Stimulated activated effector memory CD8-positive, alpha-beta T cell treated with anti-CD3 and anti-CD28 coated beads, Interleukin-12 subunit alpha, Interleukin-12 subunit beta, amount 100 ng/mL, for 72 hours (primary cell): ENCODE measurements at regions not wholly inside any gene's neighbourhood (a gene's known extent, or its start where the extent isn't known, plus 50 kb on each side); places are given as distances from the start of the nearest gene placed in this dataset.

Experiments used
- ATAC-seq: fragments of 150-1000 bp; cut with Tn5 transposase; 2 replicates; pipeline ENCODE4 v1.10.0; 2021
- DNase-seq, 2 donors: peaks; one replicate each; pipeline ENCODE4 v3.0.0; 2021 to 2022; ENCODE audit warnings: low spot score in 2 of 2
- H3K27ac Mint-ChIP-seq: one replicate; pipeline ENCODE4 v1.8.0; 2022; ENCODE audit warnings: mild to moderate bottlenecking, mixed read lengths
- H3K36me3 Mint-ChIP-seq: one replicate; pipeline ENCODE4 v1.8.0; 2022; ENCODE audit warnings: mild to moderate bottlenecking, mixed read lengths
- H3K4me1 Mint-ChIP-seq: one replicate; pipeline ENCODE4 v1.8.0; 2022; ENCODE audit warnings: mixed read lengths
- H3K4me3 Mint-ChIP-seq: one replicate; pipeline ENCODE4 v1.8.0; 2022; ENCODE audit warnings: mild to moderate bottlenecking, mixed read lengths
- H3K9me3 Mint-ChIP-seq: one replicate; pipeline ENCODE4 v1.8.0; 2022; ENCODE audit warnings: mixed read lengths

DNA sequence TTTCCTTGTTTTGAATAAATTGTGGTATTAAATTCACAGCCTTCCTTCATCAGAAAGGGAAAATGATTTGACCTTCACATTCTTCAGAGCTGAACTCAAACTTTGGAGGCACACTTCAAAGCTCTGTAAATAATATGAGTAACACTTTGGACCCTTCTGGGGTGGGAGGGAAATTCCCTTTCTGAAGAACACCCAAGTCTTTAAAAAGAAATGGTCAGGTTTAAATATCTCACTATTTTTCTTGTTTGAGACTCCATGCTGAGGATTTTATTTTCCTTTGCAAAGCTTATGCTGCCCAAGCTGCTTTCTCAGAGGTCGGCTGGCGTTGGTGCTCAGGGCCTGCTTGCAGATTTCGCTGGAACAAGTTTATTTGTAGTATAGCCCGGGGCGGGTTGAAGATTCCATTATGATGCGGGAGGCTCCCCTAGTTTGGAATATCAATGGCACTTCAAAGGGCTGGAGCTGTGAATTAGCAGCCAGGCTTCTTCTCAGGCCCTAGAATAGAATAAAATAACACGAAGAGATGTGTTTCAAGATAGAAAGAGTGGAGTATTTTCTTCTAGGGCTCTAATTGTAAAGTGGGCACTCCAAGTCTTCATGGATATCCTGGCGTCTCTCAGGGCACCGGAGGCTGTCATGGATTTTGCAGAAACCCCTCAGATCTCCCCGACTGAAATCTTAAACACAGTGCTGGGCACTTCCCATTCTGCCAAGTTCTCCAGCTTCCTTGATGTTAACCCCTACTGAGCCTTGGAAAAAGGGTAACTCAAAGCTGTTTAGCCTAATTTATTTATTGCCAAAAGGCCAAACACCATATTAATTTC is 315.6 kb downstream of the GPAT3 start:
- Mint-ChIP-seq H3K4me3 (no peak overlapping the region), H3K9me3 (no peaks in the 10 kb centered on the region), H3K27ac (no peak overlapping the region), H3K36me3 (no peaks in the 10 kb centered on the region), H3K4me1 (no peaks in the 10 kb centered on the region)
- ATAC-seq (no peak), DNase-seq (no peak)

DNA sequence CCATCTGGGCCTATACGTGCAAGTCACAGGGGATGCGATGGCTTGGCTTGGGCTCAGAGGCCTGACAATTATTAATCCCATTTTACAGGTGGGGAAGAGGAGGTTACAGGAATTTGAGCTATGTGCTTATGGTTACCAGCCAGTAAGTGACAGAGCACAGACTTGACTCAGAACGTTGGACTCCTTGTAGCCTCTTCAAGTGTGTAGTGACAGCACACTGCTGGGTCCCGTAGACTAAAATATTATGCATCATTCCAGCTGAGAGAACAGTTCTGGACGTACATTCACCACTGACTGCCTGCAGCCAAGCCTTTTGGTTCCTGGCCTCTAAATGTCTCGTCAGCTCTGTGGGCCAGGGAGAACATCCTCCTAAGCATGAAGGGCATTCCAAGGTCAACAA is 314.5 kb downstream of the GPAT3 start:
- no peak overlapping the region for H3K27ac Mint-ChIP-seq
- ATAC-seq (no peak), DNase-seq (no peak)

DNA sequence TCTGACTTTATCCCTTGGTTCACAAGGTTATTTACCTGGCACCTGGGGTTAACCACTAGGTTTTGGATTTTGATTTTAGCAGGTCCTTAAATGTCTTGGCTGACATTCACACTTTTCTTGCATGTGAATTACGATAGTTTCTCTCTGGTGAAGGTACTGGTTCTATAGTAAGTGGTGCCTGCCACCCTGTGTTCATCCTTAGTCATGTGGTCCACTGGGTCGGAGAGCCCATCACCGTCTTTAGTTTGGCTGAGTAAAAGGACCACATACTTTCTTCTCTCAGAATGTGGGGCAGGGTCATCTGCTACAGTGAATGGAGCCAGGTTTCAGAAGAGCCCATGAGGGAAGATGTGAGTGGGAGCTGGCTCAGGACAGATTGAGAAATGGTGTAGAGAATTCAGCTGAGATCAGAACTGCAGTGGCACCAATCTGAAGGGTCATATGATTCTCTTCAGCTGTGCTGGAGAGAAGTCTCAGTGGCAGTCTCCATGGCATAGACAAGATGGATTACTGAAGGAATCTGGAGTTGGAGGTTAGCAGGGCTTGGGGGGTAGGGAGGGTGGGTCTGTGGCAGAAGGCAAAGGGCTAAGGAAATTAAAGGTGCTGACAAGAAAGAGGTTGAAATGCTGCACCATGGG is 310.4 kb downstream of the GPAT3 start:
- no peak for DNase-seq
- no peak overlapping the region for H3K4me3 Mint-ChIP-seq
- H3K4me1 Mint-ChIP-seq: no peaks in the 10 kb centered on the region
- H3K36me3 Mint-ChIP-seq: no peaks in the 10 kb centered on the region
- H3K27ac Mint-ChIP-seq: no peak overlapping the region
- H3K9me3 Mint-ChIP-seq: no peaks in the 10 kb centered on the region
- ATAC-seq: no peak

More for the DNA sequence above, 314.5 kb downstream of the GPAT3 start:
- no peak overlapping the region for H3K4me3 Mint-ChIP-seq
- no peaks in the 10 kb centered on the region for H3K9me3 Mint-ChIP-seq
- no peaks in the 10 kb centered on the region for H3K4me1 Mint-ChIP-seq
- no peaks in the 10 kb centered on the region for H3K36me3 Mint-ChIP-seq

DNA sequence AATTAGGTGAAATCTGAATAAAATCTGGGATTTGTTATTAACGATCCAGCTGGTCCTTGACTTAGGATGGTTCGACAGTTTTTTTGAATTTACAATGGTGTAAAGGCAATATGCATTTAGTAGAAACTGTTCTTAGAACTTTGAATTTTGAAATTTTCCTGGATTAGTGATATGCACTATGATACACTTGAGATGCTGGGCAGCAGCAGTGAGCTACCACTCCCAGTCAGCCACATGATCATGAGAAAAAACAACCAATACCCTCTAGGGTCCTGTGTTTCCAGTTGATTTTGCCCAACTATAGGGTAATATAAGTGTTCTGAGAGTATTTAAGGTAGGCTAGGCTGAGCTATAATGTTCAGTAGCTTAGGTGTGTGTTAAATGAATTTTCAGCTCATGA is 303.7 kb downstream of the GPAT3 start:
- Mint-ChIP-seq H3K27ac (no peak overlapping the region), H3K4me1 (no peaks in the 10 kb centered on the region), H3K4me3 (no peak overlapping the region), H3K36me3 (no peaks in the 10 kb centered on the region), H3K9me3 (no peaks in the 10 kb centered on the region)
- no peak for ATAC-seq
- DNase-seq: no peak

DNA sequence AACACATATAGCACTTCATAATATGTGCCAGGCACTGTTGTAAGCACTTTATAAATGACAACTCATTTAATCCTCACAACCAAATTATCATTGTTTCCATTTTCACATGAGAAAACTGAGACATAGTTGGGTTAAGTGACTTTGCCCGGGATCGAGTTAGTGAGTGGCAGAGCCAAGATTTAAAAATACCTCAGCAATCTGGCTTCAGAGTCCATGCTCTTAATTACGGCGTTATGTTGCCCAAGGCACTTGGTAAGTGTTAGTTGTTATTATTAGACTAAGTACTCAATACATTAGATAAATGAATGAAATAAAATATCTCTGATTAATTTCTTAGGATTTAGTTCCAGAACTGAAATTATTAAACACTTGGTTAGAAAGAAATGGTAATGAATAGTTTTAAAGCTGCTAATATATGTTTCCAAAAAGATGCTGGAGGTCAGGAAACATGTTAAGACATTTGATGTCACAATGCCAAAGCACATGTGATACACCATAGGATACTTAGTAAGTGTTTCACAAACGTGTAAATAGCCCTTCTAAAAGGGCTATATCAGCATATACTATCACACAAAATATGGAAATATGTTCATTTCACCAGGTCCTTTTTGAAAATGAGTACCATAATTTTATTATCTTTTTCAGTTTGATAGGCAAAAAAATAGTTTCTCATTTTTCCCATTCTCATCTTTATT is 301.9 kb downstream of the GPAT3 start:
- Mint-ChIP-seq H3K27ac (no peak overlapping the region), H3K4me3 (no peak overlapping the region), H3K9me3 (no peaks in the 10 kb centered on the region), H3K4me1 (no peaks in the 10 kb centered on the region), H3K36me3 (no peaks in the 10 kb centered on the region)
- ATAC-seq (no peak), DNase-seq (no peak)

DNA sequence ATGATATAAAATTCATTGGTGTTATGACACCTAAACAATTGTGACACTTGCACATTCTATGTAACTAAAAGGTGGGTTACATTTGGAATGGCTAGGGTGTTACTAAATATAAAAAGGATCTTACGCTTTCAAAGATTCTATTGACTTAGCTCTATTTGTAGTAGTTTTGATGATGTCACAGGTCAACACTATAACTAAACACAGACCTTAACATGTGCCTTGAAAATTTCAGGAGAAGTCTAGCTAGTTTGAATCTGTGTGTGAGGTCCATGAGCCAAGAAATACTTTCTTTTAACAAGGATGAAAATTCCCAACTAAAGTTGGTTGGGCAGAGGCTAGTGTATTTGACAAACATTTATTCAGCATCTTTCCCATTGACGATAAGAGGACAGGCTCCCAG is 298.0 kb downstream of the GPAT3 start:
- Mint-ChIP-seq H3K27ac (no peak overlapping the region), H3K4me1 (no peaks in the 10 kb centered on the region), H3K4me3 (no peak overlapping the region), H3K9me3 (no peaks in the 10 kb centered on the region), H3K36me3 (no peaks in the 10 kb centered on the region)
- DNase-seq (no peak), ATAC-seq (no peak)

DNA sequence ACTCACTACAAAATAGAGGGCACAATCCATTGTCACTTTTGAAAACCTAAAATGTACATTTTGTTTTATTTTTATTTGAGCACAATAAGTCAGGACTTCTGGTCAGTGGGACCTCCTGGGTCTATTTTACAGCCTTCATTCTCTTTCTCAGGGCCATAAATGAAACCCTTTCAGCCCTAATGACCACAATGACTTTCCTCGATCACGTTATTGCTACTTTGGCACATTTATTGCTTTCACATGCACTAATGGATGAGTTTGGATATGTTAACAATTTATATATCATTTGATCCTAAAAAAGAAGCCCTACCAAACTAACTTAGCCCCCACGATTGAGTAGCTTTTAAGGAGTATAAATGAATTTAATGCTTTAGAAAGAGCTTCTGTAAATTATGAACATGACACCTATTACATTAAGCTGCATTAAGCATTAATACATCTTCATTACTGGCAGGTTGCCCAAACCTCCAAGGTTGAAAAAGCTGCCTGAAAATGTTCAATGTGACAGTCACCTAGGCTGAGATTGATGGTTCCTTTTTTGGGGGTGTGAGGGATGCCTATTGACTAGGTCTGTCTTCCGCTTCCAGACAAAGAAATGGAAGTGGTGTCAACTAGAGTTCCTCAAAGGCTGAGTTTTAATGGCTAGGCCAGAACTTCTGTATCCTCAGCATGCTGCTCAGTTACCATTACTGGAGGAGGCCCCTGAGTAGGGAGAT is 296.4 kb downstream of the GPAT3 start:
- Mint-ChIP-seq H3K27ac (no peak overlapping the region), H3K4me3 (no peak overlapping the region), H3K9me3 (peaks cover 3% of the 10 kb centered on the region), H3K4me1 (no peaks in the 10 kb centered on the region), H3K36me3 (no peaks in the 10 kb centered on the region)
- no peak for DNase-seq
- ATAC-seq: no peak

DNA sequence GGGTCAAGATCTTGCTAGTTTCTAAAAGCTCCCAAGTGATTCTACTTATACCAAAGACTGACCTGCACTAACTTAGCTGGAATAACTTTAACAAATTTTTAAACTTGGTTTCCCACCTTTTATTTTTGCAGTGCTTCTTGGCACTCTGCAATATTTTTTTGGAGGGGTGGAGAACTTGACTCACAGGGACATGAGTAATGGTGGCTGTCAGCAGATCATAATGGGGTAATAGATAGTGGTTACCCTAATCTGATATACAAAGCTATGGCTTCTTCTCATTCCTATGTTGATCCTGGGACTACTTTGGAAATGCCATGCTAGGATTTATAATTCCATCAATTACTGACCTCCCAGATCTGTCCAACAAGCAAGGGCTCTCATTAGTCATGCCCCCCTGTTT is 295.7 kb downstream of the GPAT3 start:
- Mint-ChIP-seq H3K36me3 (no peaks in the 10 kb centered on the region), H3K4me1 (no peaks in the 10 kb centered on the region), H3K27ac (no peak overlapping the region), H3K4me3 (no peak overlapping the region), H3K9me3 (peaks cover 3% of the 10 kb centered on the region)
- no peak for ATAC-seq
- DNase-seq: no peak

DNA sequence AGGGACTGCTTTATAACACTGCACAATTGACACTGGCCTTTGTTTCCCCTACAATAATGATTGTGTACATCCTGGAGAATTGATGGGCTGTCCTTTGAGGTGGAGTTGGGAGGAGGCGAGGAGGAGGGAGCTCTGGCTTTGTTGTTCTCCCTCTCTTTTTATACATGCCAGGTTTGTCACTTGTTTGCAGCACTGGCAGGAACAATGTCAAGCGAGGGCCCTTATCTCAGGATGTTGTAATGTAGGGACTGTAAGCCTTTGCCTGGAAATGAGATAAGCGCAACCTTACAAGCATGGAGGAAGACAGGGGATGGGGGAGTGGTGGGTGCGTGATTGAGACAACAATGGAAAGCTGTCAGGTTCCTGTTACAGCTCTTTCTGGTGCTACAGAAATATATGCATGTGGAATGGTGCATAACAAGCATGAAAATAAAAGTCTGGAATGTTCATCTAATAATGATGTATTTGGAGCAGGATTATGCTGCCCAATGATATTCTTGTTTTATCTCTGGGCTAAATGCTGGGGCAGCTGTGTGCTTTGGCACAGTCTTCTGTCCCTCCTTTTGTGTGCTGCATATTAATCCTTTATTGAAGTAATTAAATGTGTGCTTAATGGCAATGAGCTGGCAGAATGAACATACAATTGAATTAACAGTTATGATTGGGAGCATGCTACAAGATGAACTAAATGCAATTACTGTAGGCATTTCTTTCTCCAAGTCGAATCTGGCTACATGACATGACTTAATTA is 294.4 kb downstream of the GPAT3 start:
- no peaks in the 10 kb centered on the region for H3K36me3 Mint-ChIP-seq
- H3K4me3 Mint-ChIP-seq: no peak overlapping the region
- H3K9me3 Mint-ChIP-seq: peaks cover 3% of the 10 kb centered on the region
- ATAC-seq (no peak), DNase-seq (no peak)
- no peak overlapping the region for H3K27ac Mint-ChIP-seq
- H3K4me1 Mint-ChIP-seq: no peaks in the 10 kb centered on the region

DNA sequence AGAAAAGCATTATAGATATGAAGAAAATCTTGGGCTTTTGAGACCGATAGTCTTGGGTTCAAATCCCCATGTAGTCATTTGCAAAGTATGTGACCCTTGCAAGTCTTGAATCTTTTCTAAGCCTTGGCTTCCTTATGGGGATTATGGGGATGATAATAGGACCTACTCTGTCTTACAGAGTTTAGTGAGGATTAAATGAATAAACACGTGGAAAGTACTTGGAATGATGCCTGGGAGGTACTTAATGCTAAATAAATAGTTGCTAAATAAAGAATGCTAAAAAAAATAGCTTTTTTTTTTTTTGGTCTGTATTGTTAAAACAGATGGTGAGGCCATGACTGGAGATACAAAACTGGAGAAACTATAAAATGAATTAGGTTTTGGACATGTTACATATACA is 292.7 kb downstream of the GPAT3 start:
- no peaks in the 10 kb centered on the region for H3K36me3 Mint-ChIP-seq
- DNase-seq: no peak

DNA sequence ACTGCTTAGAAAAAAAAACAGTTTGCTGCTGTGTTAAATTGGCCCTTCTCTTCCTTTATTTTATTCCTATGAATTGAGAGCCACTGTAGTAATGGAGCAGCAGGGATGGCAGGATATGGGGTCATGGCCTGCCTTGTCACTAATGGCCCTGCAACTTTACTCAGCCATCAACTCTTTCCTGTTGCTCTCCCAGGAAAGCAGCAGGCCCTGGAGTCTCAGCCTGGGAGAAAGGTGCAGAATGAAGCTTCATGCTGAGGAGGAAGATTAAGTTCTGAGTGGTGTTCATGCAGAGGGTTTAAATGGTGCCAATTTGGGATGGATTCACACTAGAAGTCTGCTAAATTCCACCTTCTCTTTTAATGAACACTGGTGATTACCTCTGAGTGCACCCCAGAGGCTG is 285.6 kb downstream of the GPAT3 start:
- Mint-ChIP-seq H3K4me1 (no peaks in the 10 kb centered on the region), H3K9me3 (peaks cover 11% of the 10 kb centered on the region), H3K36me3 (no peaks in the 10 kb centered on the region), H3K4me3 (no peak overlapping the region), H3K27ac (no peak overlapping the region)
- no peak for DNase-seq
- no peak for ATAC-seq

More for the DNA sequence above, 292.7 kb downstream of the GPAT3 start:
- no peaks in the 10 kb centered on the region for H3K4me1 Mint-ChIP-seq
- no peak overlapping the region for H3K27ac Mint-ChIP-seq
- H3K9me3 Mint-ChIP-seq: peaks cover 3% of the 10 kb centered on the region
- no peak for ATAC-seq
- no peak overlapping the region for H3K4me3 Mint-ChIP-seq

DNA sequence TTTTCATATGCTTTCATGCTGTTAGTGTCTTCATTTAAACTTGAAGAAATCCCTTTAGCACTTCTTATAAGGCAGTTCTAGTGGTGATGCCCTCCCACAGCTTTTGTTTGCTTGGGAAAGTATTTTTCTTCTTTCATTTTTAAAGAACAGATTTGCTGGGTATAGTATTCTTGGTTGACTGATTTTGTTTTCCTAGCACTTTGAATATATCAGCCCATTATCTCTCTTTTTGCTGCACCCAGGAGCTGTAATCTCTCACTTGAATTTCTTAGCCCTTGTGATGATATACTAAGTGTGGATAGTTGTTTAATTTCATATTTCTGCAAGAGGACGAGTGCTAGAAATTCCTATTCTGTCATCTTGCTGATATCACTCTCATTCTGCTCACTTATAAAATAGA is 283.7 kb downstream of the GPAT3 start:
- Mint-ChIP-seq H3K4me1 (no peaks in the 10 kb centered on the region), H3K4me3 (no peak overlapping the region), H3K36me3 (no peaks in the 10 kb centered on the region), H3K27ac (no peak overlapping the region), H3K9me3 (peaks cover 11% of the 10 kb centered on the region)
- DNase-seq: no peak
- ATAC-seq: no peak

DNA sequence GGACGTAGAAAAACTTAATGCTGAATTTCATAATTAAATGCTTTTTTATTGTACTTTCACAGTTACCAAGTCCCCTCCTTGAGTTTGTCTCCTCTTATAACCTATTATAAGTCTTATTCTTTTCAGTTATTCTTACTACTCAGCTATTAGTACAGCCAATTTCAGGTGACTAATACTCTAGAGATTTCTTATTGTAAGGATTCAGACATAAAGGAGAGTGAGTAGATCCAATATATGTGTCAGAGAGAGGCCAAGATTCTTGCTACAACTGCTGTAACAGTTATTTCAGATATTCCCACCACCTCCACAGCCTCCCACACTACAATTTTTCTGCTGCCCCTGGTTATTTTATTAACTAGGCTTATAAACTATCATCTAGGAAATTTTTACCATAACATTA is 274.5 kb downstream of the GPAT3 start:
- DNase-seq (no peak), ATAC-seq (no peak)
- no peaks in the 10 kb centered on the region for H3K4me1 Mint-ChIP-seq
- H3K36me3 Mint-ChIP-seq: no peaks in the 10 kb centered on the region
- no peaks in the 10 kb centered on the region for H3K9me3 Mint-ChIP-seq
- no peak overlapping the region for H3K4me3 Mint-ChIP-seq
- H3K27ac Mint-ChIP-seq: no peak overlapping the region

DNA sequence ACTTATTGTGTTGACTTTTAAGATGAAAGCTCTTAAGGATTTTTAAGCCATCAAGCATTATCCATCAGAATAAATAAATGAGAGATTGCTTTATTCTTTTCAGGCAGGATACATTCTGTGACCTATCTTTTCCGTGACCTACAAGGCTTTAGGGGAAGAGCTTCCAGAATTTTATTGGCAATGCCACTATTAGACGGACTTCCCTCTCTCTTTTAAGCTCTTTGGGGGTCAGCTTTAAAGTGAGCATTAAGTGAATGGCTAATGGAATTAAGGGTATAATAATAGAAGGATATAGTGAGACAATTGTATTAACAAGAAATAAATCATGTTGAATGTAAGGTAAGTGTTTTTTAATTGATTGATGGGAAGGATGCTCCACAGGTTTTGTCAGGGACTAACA is 273.7 kb downstream of the GPAT3 start:
- H3K27ac Mint-ChIP-seq: no peak overlapping the region
- H3K4me3 Mint-ChIP-seq: no peak overlapping the region
- H3K36me3 Mint-ChIP-seq: no peaks in the 10 kb centered on the region
- no peak for ATAC-seq
- DNase-seq: no peak
- H3K4me1 Mint-ChIP-seq: no peaks in the 10 kb centered on the region
- no peaks in the 10 kb centered on the region for H3K9me3 Mint-ChIP-seq

DNA sequence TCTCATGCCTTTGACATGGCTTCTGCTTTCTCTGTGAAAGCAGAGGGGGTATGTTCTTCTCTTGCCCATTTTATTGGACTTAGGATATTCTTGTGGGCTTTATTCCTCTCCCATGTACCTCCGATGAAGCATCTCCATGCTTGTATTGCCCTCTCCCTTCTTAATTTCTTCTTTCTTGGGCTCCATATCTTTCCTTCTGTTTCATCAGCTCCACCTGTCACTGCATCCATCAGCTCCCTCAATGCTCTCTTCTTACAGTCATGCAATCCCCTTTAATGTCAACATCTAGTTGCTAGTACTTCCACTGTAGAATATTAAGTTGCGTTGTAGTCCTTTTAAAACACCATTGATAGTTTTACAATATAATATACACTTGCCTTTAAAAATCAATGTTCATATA is 257.6 kb downstream of the GPAT3 start:
- no peak for ATAC-seq
- no peak for DNase-seq
- Mint-ChIP-seq H3K27ac (no peak overlapping the region), H3K9me3 (no peaks in the 10 kb centered on the region), H3K36me3 (no peaks in the 10 kb centered on the region), H3K4me1 (no peaks in the 10 kb centered on the region), H3K4me3 (no peak overlapping the region)
